ENCODE measurements at regions not wholly inside any gene's neighbourhood (a gene's known extent, or its start where the extent isn't known, plus 50 kb on each side); places are given as distances from the start of the nearest gene placed in this dataset.

GRCh38 chr1:30263405-30263804, 460.0 kb downstream of the MATN1 start:
- ChIA-PET CTCF (no interaction called here), POLR2A (ENCODE audit: low non-redundant PET) (interaction anchor here (0.6 kb wide), 1 partner anchor 80 kb away, joined by 3 read pairs; no protein-coding TSS in a partner anchor)
- no peak overlapping the region for H3K27ac ChIP-seq
- no peak for TF ChIP-seq CTCF (conservative IDR thresholded peaks at IDR 0.05; ENCODE audit: low read depth)
- no peak for DNase-seq (ENCODE audit: low spot score)

- no peak for DNase-seq (ENCODE audit: low spot score)
- ChIA-PET POLR2A (ENCODE audit: low non-redundant PET) (no interaction called here), CTCF (no interaction called here)
- H3K27ac ChIP-seq: no peak overlapping the region
- TF ChIP-seq CTCF (conservative IDR thresholded peaks at IDR 0.05; ENCODE audit: low read depth): no peak
These were observed 461.2 kb downstream of the MATN1 start for GRCh38 chr1:30262158-30262557.

GRCh38 chr1:30260318-30260717, 463.1 kb downstream of the MATN1 start:
- no peak for TF ChIP-seq CTCF (conservative IDR thresholded peaks at IDR 0.05; ENCODE audit: low read depth)
- no peak overlapping the region for H3K27ac ChIP-seq
- DNase-seq (ENCODE audit: low spot score): no peak
- ChIA-PET CTCF (no interaction called here), POLR2A (ENCODE audit: low non-redundant PET) (no interaction called here)

GRCh38 chr1:30259631-30260030, 463.8 kb downstream of the MATN1 start:
- TF ChIP-seq CTCF (conservative IDR thresholded peaks at IDR 0.05; ENCODE audit: low read depth): no peak
- ChIA-PET CTCF (no interaction called here), POLR2A (ENCODE audit: low non-redundant PET) (no interaction called here)
- DNase-seq (ENCODE audit: low spot score): no peak
- H3K27ac ChIP-seq: no peak overlapping the region

- H3K27ac ChIP-seq: no peak overlapping the region
- DNase-seq (ENCODE audit: low spot score): no peak
- CTCF ChIA-PET: no interaction called here
- no peak for TF ChIP-seq CTCF (conservative IDR thresholded peaks at IDR 0.05; ENCODE audit: low read depth)
- POLR2A ChIA-PET (ENCODE audit: low non-redundant PET): no interaction called here
These were observed 464.5 kb downstream of the MATN1 start for GRCh38 chr1:30258876-30259275.

- ChIA-PET CTCF (no interaction called here), POLR2A (ENCODE audit: low non-redundant PET) (no interaction called here)
- H3K27ac ChIP-seq: no peak overlapping the region
- no peak for TF ChIP-seq CTCF (conservative IDR thresholded peaks at IDR 0.05; ENCODE audit: low read depth)
- no peak for DNase-seq (ENCODE audit: low spot score)
These were observed 464.9 kb downstream of the MATN1 start for GRCh38 chr1:30258471-30258870.

All from RWPE1 (cell line).